GM23338 (cell line): ENCODE measurements at regions not wholly inside any gene's neighbourhood (a gene's known extent, or its start where the extent isn't known, plus 50 kb on each side); places are given as distances from the start of the nearest gene placed in this dataset.

Source experiments
- ATAC-seq: fragments of 200-7000 bp; cut with Tn5 transposase; 3 replicates; pipeline ENCODE4 v1.9.1; 2020
- DNase-seq: peaks from one replicate; pipeline ENCODE4 v3.0.0-alpha.2; 2015; ENCODE audit warnings: low spot score
- H2AFZ ChIP-seq: fragments of 200-600 bp; sonication (generic); 2 replicates; pipeline ENCODE4 v1.8.0; 2016; ENCODE audit warnings: antibody characterized with exemption, mild to moderate bottlenecking, moderate library complexity
- H3F3A ChIP-seq: fragments of 200-600 bp; sonication (generic); replicated peaks from 2 replicates; pipeline ENCODE4 v1.8.0; 2017; ENCODE audit warnings: antibody characterized with exemption, mixed run types, low read depth
- H3K27ac ChIP-seq: fragments of 200-600 bp; sonication (generic); 2 replicates; pipeline ENCODE4 v1.6.1; 2016; ENCODE audit warnings: low read depth
- H3K27me3 ChIP-seq: fragments of 200-600 bp; sonication (generic); 2 replicates; pipeline ENCODE4 v1.8.0; 2016; ENCODE audit warnings: mild to moderate bottlenecking, mixed run types, moderate library complexity; ENCODE audit not compliant: insufficient read depth
- H3K36me3 ChIP-seq: fragments of 200-600 bp; sonication (generic); 2 replicates; pipeline ENCODE4 v1.8.0; 2016; ENCODE audit warnings: mild to moderate bottlenecking; ENCODE audit not compliant: insufficient read depth
- H3K4me1 ChIP-seq: fragments of 200-600 bp; sonication (generic); 2 replicates; pipeline ENCODE4 v1.8.0; 2016; ENCODE audit warnings: mild to moderate bottlenecking, moderate library complexity; ENCODE audit not compliant: insufficient read depth
- H3K4me2 ChIP-seq: fragments of 200-600 bp; sonication (generic); 2 replicates; pipeline ENCODE4 v1.7.1; 2017; ENCODE audit warnings: mixed run types
- H3K4me3 ChIP-seq: fragments of 200-600 bp; sonication (generic); 2 replicates; pipeline ENCODE4 v1.6.1; 2016; ENCODE audit warnings: mixed run types
- H3K79me2 ChIP-seq: fragments of 200-600 bp; sonication (generic); replicated peaks from 2 replicates; pipeline ENCODE4 v1.8.0; 2017; ENCODE audit warnings: mild to moderate bottlenecking; ENCODE audit not compliant: insufficient read depth
- H3K9me2 ChIP-seq: fragments of 200-600 bp; sonication (generic); 2 replicates; pipeline ENCODE4 v1.8.0; 2017; ENCODE audit not compliant: insufficient read depth
- H4K20me1 ChIP-seq: fragments of 200-600 bp; sonication (generic); replicated peaks from 2 replicates; pipeline ENCODE4 v1.8.0; 2017; ENCODE audit warnings: mild to moderate bottlenecking; ENCODE audit not compliant: insufficient read depth
- H3K27ac Mint-ChIP-seq: 2 replicates; pipeline ENCODE4 v1.8.0; 2020; ENCODE audit warnings: inconsistent platforms, mild to moderate bottlenecking, moderate library complexity, mixed read lengths
- H3K27me3 Mint-ChIP-seq: 3 replicates; pipeline ENCODE4 v1.8.0; 2022; ENCODE audit warnings: low read depth, mild to moderate bottlenecking, moderate library complexity, mixed read lengths, inconsistent platforms; ENCODE audit not compliant: insufficient read depth, poor library complexity
- H3K36me3 Mint-ChIP-seq: 3 replicates; pipeline ENCODE4 v1.8.0; 2021; ENCODE audit warnings: low read depth, mild to moderate bottlenecking, inconsistent platforms, moderate library complexity, mixed read lengths
- H3K4me1 Mint-ChIP-seq: 3 replicates; pipeline ENCODE4 v1.8.0; 2020; ENCODE audit warnings: mild to moderate bottlenecking, inconsistent platforms, mixed read lengths
- H3K4me3 Mint-ChIP-seq: 3 replicates; pipeline ENCODE4 v1.8.0; 2021; ENCODE audit warnings: moderate library complexity, mild to moderate bottlenecking, inconsistent platforms, mixed read lengths
- H3K9me3 Mint-ChIP-seq: 3 replicates; pipeline ENCODE4 v1.8.0; 2020; ENCODE audit warnings: moderate library complexity, mild to moderate bottlenecking, inconsistent platforms, mixed read lengths
- CREB1 ChIP-seq: fragments of 250-450 bp; sonication (Bioruptor Pico); IDR thresholded peaks from 2 replicates; pipeline ENCODE4 v1.5.0; 2020; ENCODE audit warnings: low read depth, mild to moderate bottlenecking, moderate library complexity
- EZH2 ChIP-seq: fragments of 200-600 bp; sonication (generic); IDR thresholded peaks from one replicate; pipeline ENCODE4 v1.8.0; 2017; ENCODE audit warnings: antibody characterized with exemption, mild to moderate bottlenecking, low read depth; ENCODE audit not compliant: unreplicated experiment
- JUNB ChIP-seq: IDR thresholded peaks from one replicate; pipeline ENCODE4 v1.6.1; 2016; ENCODE audit warnings: antibody characterized with exemption; ENCODE audit not compliant: unreplicated experiment
- NANOG ChIP-seq: IDR thresholded peaks from 2 replicates; pipeline ENCODE4 v1.6.1; 2016; ENCODE audit warnings: antibody characterized with exemption, borderline replicate concordance
- POLR2AphosphoS5 ChIP-seq: IDR thresholded peaks from 2 replicates; pipeline ENCODE4 v1.6.1; 2016; ENCODE audit warnings: antibody characterized with exemption, low read depth
- REST ChIP-seq: IDR thresholded peaks from one replicate; pipeline ENCODE4 v1.6.1; 2018; ENCODE audit warnings: antibody characterized with exemption; ENCODE audit not compliant: unreplicated experiment
- STAT1 ChIP-seq: IDR thresholded peaks from one replicate; pipeline ENCODE4 v1.6.1; 2016; ENCODE audit warnings: antibody characterized with exemption; ENCODE audit not compliant: unreplicated experiment
- ZNF114 ChIP-seq: fragments of 250-450 bp; sonication (Bioruptor Pico); IDR thresholded peaks from 2 replicates; pipeline ENCODE4 v1.5.0; 2020; ENCODE audit warnings: mild to moderate bottlenecking, moderate library complexity
- ZNF331 ChIP-seq: fragments of 250-450 bp; sonication (Bioruptor Pico); IDR thresholded peaks from 2 replicates; pipeline ENCODE4 v1.5.0; 2020; ENCODE audit warnings: low read depth, mild to moderate bottlenecking, moderate library complexity
- TF ChIP-seq, protein P1 (sequence below): IDR thresholded peaks from 2 replicates; pipeline ENCODE4 v1.6.1; 2016; ENCODE audit warnings: antibody characterized with exemption

GRCh38 chr16:46427340-46428107 is 193.7 kb downstream of the SHCBP1 start:
- no peak for DNase-seq
- no peak overlapping the region for H3K4me3 ChIP-seq

DNA sequence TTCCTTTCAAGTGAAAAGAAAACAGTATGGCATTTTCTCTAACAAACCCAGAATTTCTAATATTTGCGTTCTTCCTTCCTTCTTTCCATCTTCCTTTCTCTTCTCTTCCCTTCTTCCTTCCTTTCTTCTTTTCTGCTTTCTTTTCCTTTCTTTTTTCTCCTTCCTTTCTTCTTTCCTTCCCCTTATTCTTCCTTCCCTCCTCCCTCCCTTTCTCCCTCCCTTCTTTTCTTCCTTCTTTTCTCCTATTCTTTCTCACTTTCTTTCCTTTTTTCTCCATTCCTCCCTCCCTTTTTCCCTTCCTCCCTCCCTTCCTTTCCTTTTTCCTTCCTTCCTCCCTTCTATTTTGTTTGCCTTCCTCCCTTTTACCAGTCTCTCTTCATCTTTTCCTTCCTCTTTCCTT is 194.8 kb downstream of the SHCBP1 start:
- no peaks in the 10 kb centered on the region for H3K4me1 Mint-ChIP-seq
- no peaks in the 10 kb centered on the region for H3K27me3 ChIP-seq
- H3K4me2 ChIP-seq, result no peak overlapping the region
- H3F3A ChIP-seq, result no peaks in the 10 kb centered on the region
- peaks cover 12% of the 10 kb centered on the region; the same call in 2 of the 3 replicates for H3K36me3 Mint-ChIP-seq
- H3K79me2 ChIP-seq, result no peaks in the 10 kb centered on the region
- no peaks in the 10 kb centered on the region for H3K36me3 ChIP-seq
- DNase-seq (no peak), ATAC-seq (no peak)
- no peak overlapping the region for H3K27ac Mint-ChIP-seq
- H3K9me2 ChIP-seq, result no peaks in the 10 kb centered on the region
- no peak overlapping the region for H3K4me3 Mint-ChIP-seq
- H3K9me3 Mint-ChIP-seq, result peaks cover 78% of the 10 kb centered on the region
- no peaks in the 10 kb centered on the region for H4K20me1 ChIP-seq
- H3K4me3 ChIP-seq, result no peak overlapping the region
- no peak overlapping the region for H2AFZ ChIP-seq
- H3K4me1 ChIP-seq, result no peaks in the 10 kb centered on the region
- no peaks in the 10 kb centered on the region for H3K27me3 Mint-ChIP-seq
- no peak overlapping the region for H3K27ac ChIP-seq
- TF ChIP-seq EZH2 (no peak), JUNB (no peak), STAT1 (no peak), ZNF114 (CRISPR knock-in tag) (no peak), NANOG (no peak)
- TF ChIP-seq, protein P1, sequence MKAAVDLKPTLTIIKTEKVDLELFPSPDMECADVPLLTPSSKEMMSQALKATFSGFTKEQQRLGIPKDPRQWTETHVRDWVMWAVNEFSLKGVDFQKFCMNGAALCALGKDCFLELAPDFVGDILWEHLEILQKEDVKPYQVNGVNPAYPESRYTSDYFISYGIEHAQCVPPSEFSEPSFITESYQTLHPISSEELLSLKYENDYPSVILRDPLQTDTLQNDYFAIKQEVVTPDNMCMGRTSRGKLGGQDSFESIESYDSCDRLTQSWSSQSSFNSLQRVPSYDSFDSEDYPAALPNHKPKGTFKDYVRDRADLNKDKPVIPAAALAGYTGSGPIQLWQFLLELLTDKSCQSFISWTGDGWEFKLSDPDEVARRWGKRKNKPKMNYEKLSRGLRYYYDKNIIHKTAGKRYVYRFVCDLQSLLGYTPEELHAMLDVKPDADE, result no peak

More at GRCh38 chr16:46427340-46428107, 193.7 kb downstream of the SHCBP1 start:
- Histone ChIP-seq H3K9me2 (no peaks in the 10 kb centered on the region), H3K27ac (no peak overlapping the region), H4K20me1 (no peaks in the 10 kb centered on the region), H3K79me2 (no peaks in the 10 kb centered on the region), H2AFZ (no peak overlapping the region), H3K27me3 (no peaks in the 10 kb centered on the region), H3K36me3 (no peaks in the 10 kb centered on the region), H3K4me1 (no peaks in the 10 kb centered on the region), H3K4me2 (no peak overlapping the region), H3F3A (no peaks in the 10 kb centered on the region)
- ATAC-seq, result no peak
- Mint-ChIP-seq H3K27ac (no peak overlapping the region), H3K27me3 (no peaks in the 10 kb centered on the region), H3K36me3 (peaks cover 7% of the 10 kb centered on the region; the same call in 2 of the 3 replicates), H3K4me1 (no peaks in the 10 kb centered on the region), H3K9me3 (peaks cover 77% of the 10 kb centered on the region), H3K4me3 (no peak overlapping the region)
- TF ChIP-seq CREB1 (CRISPR knock-in tag) (no peak), REST (no peak), ZNF331 (CRISPR knock-in tag) (no peak), ZNF114 (CRISPR knock-in tag) (no peak), POLR2AphosphoS5 (no peak)
- TF ChIP-seq, protein P1, result no peak
